OCI-LY1 (cell line): ENCODE measurements at regions not wholly inside any gene's neighbourhood (a gene's known extent, or its start where the extent isn't known, plus 50 kb on each side); places are given as distances from the start of the nearest gene placed in this dataset.

Source experiments
- H2AFZ ChIP-seq: fragments of 200-600 bp; sonication (generic), shearing (Covaris generic); 2 replicates; pipeline ENCODE4 v1.6.0; 2014; ENCODE audit warnings: antibody characterized with exemption, mild to moderate bottlenecking, low read length
- H3F3A ChIP-seq: fragments of 200-600 bp; sonication (generic), shearing (Covaris generic); 2 replicates; pipeline ENCODE4 v1.6.0; 2014; ENCODE audit warnings: mild to moderate bottlenecking, antibody characterized with exemption, low read length, moderate library complexity; ENCODE audit not compliant: insufficient read depth
- H3K27ac ChIP-seq: fragments of 200-600 bp; sonication (generic); 2 replicates; pipeline ENCODE4 v1.5.1; 2014; ENCODE audit warnings: low read length, mixed run types, mild to moderate bottlenecking, low read depth; ENCODE audit not compliant: poor library complexity, severe bottlenecking
- H3K27me3 ChIP-seq: fragments of 200-600 bp; sonication (generic); 2 replicates; pipeline ENCODE4 v1.6.0; 2014; ENCODE audit warnings: antibody characterized with exemption, mild to moderate bottlenecking, low read length, moderate library complexity; ENCODE audit not compliant: insufficient read depth
- H3K36me3 ChIP-seq: fragments of 200-600 bp; sonication (generic); 2 replicates; pipeline ENCODE4 v1.6.1; 2014; ENCODE audit warnings: mild to moderate bottlenecking, antibody characterized with exemption, low read length, moderate library complexity, mixed read lengths; ENCODE audit not compliant: insufficient read depth
- H3K4me1 ChIP-seq: fragments of 200-600 bp; sonication (generic); 2 replicates; pipeline ENCODE4 v1.5.1; 2014; ENCODE audit warnings: mild to moderate bottlenecking, low read length, moderate library complexity; ENCODE audit not compliant: insufficient read depth, severe bottlenecking
- H3K4me2 ChIP-seq: fragments of 200-600 bp; sonication (generic), shearing (Covaris generic); 2 replicates; pipeline ENCODE4 v1.6.1; 2014; ENCODE audit warnings: low read length
- H3K4me3 ChIP-seq: fragments of 200-600 bp; sonication (generic); 2 replicates; pipeline ENCODE4 v1.5.1; 2014; ENCODE audit warnings: low read length, low read depth, mild to moderate bottlenecking, mixed read lengths; ENCODE audit not compliant: poor library complexity, severe bottlenecking
- H3K79me2 ChIP-seq: fragments of 200-600 bp; shearing (Covaris generic); 2 replicates; pipeline ENCODE4 v1.6.1; 2016; ENCODE audit warnings: mixed run types, low read length, mixed read lengths; ENCODE audit not compliant: insufficient read depth
- H3K9ac ChIP-seq: fragments of 200-600 bp; sonication (generic), shearing (Covaris generic); 2 replicates; pipeline ENCODE4 v1.6.1; 2014; ENCODE audit warnings: mild to moderate bottlenecking, low read length, mixed read lengths
- H3K9me2 ChIP-seq: fragments of 200-600 bp; sonication (generic), shearing (Covaris generic); 2 replicates; pipeline ENCODE4 v1.6.1; 2014; ENCODE audit warnings: low read depth, mild to moderate bottlenecking, low read length, mixed read lengths
- H3K9me3 ChIP-seq: fragments of 200-600 bp; shearing (Covaris generic); 2 replicates; pipeline ENCODE4 v1.6.1; 2014; ENCODE audit warnings: low read length, mixed read lengths
- H4K20me1 ChIP-seq: fragments of 200-600 bp; sonication (generic), shearing (Covaris generic); 2 replicates; pipeline ENCODE4 v1.6.0; 2016; ENCODE audit warnings: mild to moderate bottlenecking, low read length; ENCODE audit not compliant: insufficient read depth
- CTCF ChIP-seq: fragments of 200-600 bp; sonication (generic), shearing (Covaris generic); IDR thresholded peaks from 2 replicates; pipeline ENCODE4 v1.5.1; 2017; ENCODE audit warnings: mild to moderate bottlenecking, antibody characterized with exemption, low read length, moderate library complexity, mixed read lengths
- EZH2 ChIP-seq: fragments of 200-600 bp; sonication (generic), shearing (Covaris generic); IDR thresholded peaks from 2 replicates; pipeline ENCODE4 v1.8.0; 2017; ENCODE audit warnings: borderline replicate concordance, mixed run types, mild to moderate bottlenecking, antibody characterized with exemption, low read length, moderate library complexity, mixed read lengths

- Histone ChIP-seq H3K4me1 (peaks cover 22% of the 10 kb centered on the region), H3K4me3 (no peak overlapping the region), H3K4me2 (no peak overlapping the region), H2AFZ (no peak overlapping the region), H3K79me2 (no peaks in the 10 kb centered on the region), H3K9me2 (no peaks in the 10 kb centered on the region), H3K9ac (no peak overlapping the region), H3K27ac (no peak overlapping the region), H3K36me3 (no peaks in the 10 kb centered on the region), H3K9me3 (no peaks in the 10 kb centered on the region), H4K20me1 (no peaks in the 10 kb centered on the region), H3F3A (no peaks in the 10 kb centered on the region), H3K27me3 (no peaks in the 10 kb centered on the region)
- TF ChIP-seq CTCF = no peak
- TF ChIP-seq EZH2 = no peak
Observed at GRCh38 chr7:84261509-84261908, 66.9 kb upstream of the SEMA3A start.

- no peaks in the 10 kb centered on the region for H3F3A ChIP-seq
- H3K9ac ChIP-seq = no peak overlapping the region
- no peak overlapping the region for H2AFZ ChIP-seq
- H3K27ac ChIP-seq = no peak overlapping the region
- H3K79me2 ChIP-seq = no peaks in the 10 kb centered on the region
- no peaks in the 10 kb centered on the region for H3K36me3 ChIP-seq
- H3K9me3 ChIP-seq = no peaks in the 10 kb centered on the region
- no peak overlapping the region for H3K4me2 ChIP-seq
- TF ChIP-seq EZH2 (no peak), CTCF (no peak)
- H3K9me2 ChIP-seq = no peaks in the 10 kb centered on the region
- H3K27me3 ChIP-seq = no peaks in the 10 kb centered on the region
- no peaks in the 10 kb centered on the region for H4K20me1 ChIP-seq
- H3K4me3 ChIP-seq = no peak overlapping the region
- peaks cover 25% of the 10 kb centered on the region for H3K4me1 ChIP-seq
Observed at GRCh38 chr7:84258628-84259027, 64.0 kb upstream of the SEMA3A start.

GRCh38 chr7:84256571-84256971 is 62.0 kb upstream of the SEMA3A start:
- TF ChIP-seq EZH2 (no peak), CTCF (no peak)
- Histone ChIP-seq H3K9me2 (no peaks in the 10 kb centered on the region), H3K4me3 (no peak overlapping the region), H4K20me1 (no peaks in the 10 kb centered on the region), H3K4me1 (peaks cover 32% of the 10 kb centered on the region), H3K9me3 (no peaks in the 10 kb centered on the region), H3K4me2 (0 out of 2 replicates have a peak overlapping the region, but pooled peaks have one; percentile 9), H3K9ac (no peak overlapping the region), H3F3A (no peaks in the 10 kb centered on the region), H2AFZ (peak overlapping the region; percentile 52; the same call in 1 of the 2 replicates), H3K27me3 (no peaks in the 10 kb centered on the region), H3K36me3 (no peaks in the 10 kb centered on the region), H3K27ac (peak overlapping the region; percentile 45), H3K79me2 (no peaks in the 10 kb centered on the region)
